Lung microvascular endothelial cell (primary cell): ENCODE measurements at regions not wholly inside any gene's neighbourhood (a gene's known extent, or its start where the extent isn't known, plus 50 kb on each side); places are given as distances from the start of the nearest gene placed in this dataset.

Experiments used
- DNase-seq, 2 donors: peaks; one replicate each; pipeline versions ENCODE4 v3.0.0 to v3.0.0-alpha.2; 2010; ENCODE audit warnings: low read depth in 2 of 2

DNA sequence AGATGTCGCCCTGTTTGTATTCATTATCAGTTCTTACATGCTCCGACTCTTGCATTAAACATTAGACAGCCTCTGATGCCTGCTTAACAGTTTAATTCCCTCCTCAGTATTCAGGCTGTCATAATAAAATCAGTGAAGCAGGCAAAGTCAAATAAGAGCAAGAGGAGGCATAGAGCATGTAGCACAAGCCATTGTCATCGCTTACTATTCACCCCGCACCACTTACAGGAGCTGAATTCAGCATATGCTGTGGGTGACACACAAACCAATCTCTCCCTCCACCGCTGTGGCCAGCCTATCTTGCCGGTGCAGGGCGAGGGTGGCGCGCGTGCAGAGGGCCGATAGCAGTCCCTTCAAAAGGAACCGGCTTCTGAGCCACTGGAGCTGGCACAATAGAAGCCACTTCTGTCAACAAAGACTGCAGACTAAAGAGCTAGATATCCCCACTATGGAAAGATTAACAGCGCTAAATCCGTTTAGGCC, 433.2 kb upstream of the MGMT start:
- no peak for DNase-seq

DNA sequence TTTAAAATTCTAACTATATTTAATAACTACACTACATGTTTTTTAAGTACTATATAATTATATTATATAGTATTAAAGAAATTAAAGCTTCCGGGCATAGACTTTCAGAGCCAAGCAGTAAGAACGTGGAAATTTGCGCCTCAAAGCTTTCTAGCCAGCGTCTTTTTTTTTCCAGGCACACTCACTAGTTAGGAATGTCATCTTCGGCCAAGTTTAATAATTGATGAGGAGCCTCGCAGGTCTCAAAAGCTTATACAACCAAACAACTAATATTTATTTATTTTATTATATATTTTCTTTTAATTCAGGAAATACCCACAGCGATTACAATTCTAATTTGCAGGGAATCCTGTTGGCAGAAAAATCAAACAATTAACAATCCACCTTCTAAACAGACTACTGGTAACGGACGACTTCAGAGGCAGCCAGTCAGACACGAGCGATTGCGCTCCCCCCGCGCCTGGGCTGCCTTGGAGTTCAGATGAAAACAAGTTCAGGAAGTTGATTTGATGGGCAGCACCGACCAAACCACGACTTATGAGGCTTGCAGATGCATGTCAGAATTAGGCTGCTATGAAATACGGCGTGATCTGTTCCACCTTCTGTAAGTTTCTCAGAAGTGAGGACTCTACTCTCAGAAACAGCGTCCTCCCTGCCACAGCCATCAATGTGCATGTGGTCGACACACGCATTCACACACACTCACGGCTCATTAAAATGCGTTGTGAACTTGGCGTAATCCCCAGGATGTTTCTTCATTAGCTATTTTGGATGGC, 431.8 kb upstream of the MGMT start:
- DNase-seq = peak; percentile 41 to 78

DNA sequence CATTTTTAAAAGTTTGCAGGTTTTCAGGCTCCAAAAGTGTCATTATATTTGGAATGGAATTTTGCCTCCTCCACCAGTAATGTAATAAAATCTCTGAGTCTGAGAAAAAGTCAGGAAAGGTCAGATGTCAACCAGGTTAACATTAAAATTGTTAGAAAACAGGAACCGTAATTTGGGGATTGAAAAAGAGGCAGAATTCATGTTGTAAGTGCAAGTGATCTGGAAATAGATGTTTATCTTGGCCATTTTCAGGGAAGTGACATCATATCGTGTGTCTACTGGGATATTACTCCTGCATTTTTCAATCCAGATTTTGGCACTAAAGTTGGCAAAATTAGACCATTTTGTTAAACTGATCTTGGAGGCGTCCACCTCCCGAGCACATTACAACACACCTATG, 428.5 kb upstream of the MGMT start:
- DNase-seq = peak in 1 of 2 donors; percentile 5

DNA sequence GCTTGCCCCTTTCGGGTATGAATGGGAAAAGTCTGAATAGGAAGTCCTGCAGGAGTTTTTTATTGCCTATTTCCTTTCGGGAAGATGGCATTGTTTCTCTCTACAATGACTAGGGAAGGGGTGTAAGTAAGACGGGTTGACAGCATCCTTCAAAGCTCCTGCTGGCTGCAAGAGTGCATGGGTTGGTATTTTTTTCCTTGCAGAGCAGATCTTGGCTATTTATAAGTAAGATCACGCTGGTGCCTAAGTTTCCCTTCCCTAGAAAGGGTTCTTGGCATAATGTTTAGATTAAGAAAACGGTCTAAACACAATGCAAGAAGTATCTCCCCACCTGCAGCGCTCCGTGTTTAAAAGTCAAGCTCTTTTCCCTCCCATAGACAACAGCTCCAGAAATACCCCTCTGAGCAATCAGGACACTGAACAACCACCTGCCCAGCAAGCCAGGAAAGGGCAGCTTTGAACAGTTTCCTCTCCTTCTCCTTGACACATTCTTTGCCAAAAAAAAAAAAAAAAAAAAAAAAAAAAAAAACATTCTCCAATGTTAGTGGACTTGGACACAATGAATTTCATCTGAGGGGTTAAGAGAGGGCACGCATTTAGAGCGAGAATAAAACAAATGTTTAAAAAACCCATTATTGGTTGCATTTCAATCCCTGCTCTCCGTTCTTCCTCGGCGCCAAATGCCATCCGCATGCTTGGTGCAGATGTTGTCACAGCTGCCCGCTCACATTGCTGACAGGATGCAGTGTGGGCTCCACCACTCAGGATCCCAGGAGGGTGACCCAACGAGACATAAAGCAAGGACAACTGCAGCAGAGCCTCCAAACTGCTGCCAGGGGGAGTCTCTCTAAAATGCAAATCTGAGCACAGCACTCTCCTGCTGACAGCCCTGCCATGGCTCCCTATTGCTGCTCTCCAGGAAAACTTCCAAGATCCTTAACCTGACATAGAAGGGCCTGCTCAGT, 427.4 kb upstream of the MGMT start:
- DNase-seq = peak; percentile 17 to 23

DNA sequence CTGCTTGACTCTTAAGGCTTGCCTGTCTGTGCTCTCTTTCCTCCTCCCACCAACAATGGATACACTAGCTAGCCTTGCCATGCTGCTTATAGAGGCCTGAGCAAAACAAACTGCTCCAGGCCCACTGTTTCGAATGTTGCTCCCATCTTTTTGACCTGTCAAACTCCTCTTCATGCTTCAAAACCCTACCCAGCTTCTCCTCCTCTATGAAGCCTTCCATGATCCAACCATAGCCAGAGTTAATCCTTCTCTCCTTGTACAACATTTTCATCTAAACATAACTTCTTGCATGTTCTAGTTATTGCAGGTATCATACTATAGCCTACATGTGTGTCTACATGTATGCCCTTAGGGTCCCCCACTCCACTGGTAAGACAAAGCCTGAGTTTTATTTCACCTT, 426.7 kb upstream of the MGMT start:
- DNase-seq = no peak

DNA sequence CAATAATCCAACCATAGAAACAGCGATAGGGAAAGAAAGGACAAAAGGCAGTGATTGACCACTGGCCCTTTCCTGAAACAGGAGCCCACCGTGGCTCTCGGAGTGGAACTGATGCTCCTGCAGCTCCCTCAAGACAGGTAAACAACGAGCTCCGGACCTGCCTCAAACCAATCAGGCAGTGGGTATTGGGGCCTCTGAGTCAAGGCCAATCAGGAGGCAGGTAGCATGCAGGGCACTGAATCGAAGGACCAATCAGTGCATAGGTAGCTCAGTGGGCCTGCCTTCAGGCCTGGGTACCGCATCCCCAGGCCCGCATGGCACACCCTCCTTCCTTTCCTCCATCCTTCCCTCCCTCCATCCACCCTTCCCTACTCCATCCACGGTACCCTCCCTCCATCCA, 425.1 kb upstream of the MGMT start:
- DNase-seq = no peak

DNA sequence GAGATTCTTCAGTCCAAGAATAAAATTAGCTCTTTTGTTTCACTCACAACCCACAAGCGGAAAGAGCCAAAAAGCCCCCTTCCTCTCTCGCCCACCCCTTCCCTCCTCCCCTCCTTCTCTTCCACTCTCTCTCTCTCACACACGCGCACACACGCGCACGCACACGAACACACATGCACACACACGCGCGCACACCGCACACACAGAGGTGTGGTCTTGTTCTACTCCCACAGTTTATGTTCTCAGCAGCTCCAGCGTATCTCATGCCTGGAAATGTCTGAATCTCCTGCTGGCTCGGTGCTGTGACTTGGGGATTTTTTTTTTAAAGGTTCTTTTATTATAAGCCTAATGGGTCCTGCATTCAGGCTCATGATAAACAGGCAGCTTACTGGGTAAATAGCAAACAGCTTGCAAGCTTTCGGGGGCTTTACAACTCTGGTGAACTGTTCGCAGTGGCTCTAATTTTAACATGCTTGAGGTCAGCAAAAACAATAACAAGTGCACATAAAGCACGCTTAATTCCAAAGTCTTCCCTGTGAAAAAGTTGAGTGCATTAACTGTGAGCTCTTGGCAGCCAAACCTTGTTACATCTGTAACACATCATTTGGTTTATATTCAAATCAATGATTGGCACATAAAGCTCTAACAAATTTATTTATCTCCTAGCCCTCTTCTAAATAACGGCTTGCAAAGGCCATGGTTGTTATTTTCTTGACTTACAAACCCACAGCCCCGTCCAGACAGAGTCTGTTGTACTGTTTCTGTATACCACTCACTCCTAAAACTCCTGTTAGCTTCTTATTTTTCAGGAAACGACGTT, 424.1 kb upstream of the MGMT start:
- DNase-seq = no peak

DNA sequence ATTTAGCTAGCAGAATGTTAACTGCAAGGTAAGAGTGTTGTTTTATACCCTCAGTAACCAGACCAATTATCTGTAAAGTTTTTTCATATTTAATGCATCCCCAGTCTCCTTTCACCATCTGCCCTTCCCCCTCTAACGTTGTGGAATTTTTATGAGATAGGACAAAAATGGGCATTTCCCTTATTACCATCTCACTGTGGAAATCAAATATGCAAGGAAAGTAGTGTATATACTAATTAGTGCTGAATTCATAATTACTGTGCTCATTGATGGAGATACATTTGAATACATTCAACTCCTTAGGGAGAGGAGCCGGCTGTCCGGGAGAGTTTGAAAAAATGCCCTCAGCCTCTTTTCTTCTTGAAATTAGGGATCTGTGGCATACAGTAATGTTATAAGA, 423.4 kb upstream of the MGMT start:
- no peak for DNase-seq

DNA sequence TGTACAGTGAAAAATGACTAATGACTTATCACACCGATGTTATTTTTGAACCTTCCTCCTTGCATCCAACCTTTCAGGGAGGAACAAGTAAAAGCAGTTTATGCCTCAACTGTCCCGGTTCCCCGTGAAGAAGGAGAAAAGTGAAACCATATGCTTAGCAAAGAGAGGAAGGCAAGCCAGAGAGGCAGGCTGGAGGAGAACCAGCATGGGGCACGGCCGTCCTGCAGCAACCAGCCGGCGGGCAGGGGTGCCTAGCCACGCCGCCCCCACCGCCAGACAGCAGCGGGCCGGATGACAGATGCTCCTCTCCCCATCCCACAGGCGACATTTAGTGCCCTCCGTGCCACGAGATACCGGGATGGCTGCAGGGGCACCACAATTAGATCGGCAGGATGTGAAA, 421.4 kb upstream of the MGMT start:
- DNase-seq = no peak

DNA sequence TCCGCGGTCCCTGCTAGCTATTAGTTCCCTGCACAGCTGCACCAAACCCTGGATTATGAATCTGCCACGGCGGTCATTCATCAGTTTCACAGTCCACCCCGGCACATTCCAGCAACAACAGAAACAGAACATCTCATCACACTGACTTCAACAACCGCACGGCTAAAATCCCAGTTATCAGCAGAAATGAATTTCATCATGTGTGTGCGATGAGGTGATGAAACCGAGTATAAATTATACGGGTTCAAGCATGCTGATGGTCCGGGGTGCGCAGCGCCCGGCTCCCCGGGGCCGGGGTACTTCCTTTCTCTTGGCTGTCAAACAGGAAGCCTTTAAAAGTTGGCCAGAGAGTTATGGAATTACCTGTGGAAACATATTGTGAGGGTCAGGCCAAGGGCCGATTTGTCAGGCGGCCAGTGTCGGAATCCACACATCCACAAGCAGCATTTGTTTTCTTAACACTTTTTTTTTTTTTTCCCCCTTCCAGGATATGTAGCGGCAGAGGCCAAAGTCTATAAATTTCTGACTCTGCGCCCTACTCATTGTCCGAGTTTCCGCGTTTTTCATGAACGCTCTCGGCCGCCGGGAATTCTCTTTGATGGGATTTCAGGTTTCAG, 420.9 kb upstream of the MGMT start:
- DNase-seq = peak; percentile 65 to 98

DNA sequence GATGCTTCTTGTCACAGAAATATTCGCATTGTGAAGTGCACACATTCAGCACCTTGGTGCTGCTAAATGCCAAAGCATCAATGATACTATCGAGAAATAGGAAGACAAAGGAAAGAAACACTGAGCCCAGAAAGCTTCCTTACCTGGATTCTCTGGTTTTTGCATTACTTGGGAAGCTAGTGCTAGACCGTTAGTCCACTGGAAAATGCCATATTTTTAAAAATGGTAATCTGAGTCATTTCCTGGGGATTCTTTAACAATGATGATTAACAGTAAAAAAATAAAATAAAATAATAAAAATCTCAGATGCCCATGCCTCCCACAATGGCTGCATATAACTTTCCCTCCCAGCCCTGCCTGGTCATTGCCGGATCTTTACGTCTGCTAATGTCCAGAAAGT, 420.1 kb upstream of the MGMT start:
- peak; percentile 3 to 49 for DNase-seq

DNA sequence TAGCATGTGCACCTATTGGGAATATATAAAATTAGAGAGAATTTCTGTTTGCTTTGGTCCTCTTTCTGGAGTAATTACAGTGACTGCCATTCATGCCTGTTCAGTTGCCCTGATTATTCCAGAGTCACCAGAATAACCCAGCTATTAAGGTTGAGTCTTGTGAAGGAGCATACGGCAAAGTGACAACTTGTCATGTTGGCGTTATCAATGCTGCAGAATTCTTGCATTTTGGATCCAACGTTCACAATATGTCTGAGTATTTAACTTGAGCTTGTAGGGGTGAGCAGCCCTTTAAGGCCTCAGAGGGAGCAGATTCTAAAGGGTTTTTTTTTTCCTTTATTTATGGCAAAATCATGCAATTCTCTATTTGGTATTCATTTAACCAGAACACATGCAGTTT, 419.4 kb upstream of the MGMT start:
- no peak for DNase-seq

DNA sequence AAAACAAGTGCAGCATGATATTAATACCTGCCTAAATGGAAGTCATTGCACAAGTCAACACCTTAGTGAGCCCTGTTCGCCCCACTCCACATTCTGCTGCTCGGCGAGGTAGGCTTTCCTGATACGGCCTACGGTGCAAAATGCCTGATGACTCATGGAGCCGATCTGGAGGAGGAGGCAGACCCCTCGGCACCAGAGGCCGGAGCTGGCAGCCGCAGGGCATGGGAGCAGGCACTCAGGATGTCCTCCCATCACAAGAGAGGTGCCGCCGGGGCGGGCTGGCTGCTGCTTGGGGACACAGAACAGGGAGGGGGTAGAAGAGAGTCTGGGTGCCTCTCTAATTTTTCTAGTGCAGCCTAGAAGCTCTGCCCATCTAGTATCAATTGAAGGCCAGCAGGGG, 418.5 kb upstream of the MGMT start:
- DNase-seq = peak in 1 of 2 donors; percentile 63

DNA sequence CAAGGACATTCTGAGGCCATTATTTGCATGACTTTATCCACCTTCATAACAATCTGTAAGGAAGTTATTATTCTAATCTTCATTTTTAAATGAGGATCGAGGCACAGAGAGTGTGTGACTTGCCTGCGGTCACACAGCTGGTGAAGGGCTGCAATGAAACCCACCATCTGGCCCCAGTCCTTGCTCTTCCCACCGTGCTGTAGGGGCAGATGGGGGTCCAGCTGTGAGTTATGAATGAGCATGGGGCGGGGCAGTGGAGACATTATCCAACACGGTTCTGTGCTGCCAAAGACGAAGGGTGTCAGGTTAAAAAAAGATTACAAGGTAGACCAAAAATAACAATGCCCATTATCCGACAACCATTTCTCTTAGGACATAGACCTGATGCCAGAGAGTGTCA, 417.5 kb upstream of the MGMT start:
- DNase-seq = no peak

DNA sequence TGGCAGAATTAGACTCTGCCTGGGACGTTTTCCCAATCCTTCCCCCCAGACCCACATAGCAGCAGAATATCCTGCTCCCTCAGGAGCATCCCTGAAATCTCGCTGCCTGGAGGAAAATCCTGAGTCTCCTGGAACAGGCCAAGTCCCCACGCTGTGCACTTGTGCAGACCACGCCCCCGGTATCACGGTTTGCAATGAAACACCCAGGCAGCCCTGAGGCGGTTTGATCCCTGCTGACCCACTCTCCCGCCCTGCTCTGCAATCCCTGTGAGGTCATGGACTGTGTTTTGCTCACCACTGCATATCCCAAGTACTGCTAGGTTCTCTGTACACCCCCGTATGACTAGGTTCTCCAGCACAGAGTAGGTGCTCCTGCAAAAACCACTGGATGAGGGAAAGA, 411.8 kb upstream of the MGMT start:
- DNase-seq = no peak

DNA sequence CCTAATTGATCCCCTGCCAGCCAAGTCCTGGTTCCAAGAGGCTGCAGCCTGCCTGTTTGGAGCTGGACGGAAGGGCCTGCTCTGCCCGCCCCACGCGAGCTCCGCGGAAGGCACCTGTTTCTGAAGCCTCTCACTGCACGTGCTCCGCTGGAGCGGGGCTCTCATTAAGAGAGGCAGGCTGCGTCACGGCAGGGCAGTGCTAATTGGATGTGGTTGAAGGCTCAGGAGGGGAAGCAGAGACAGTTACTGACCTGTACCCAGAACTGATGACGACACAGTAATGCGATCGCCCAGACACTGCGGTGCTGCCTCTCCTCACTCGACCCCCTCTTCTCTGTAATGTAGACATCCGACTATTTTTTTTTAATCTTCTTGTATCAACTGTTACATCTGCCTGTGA, 411.1 kb upstream of the MGMT start:
- DNase-seq = no peak

DNA sequence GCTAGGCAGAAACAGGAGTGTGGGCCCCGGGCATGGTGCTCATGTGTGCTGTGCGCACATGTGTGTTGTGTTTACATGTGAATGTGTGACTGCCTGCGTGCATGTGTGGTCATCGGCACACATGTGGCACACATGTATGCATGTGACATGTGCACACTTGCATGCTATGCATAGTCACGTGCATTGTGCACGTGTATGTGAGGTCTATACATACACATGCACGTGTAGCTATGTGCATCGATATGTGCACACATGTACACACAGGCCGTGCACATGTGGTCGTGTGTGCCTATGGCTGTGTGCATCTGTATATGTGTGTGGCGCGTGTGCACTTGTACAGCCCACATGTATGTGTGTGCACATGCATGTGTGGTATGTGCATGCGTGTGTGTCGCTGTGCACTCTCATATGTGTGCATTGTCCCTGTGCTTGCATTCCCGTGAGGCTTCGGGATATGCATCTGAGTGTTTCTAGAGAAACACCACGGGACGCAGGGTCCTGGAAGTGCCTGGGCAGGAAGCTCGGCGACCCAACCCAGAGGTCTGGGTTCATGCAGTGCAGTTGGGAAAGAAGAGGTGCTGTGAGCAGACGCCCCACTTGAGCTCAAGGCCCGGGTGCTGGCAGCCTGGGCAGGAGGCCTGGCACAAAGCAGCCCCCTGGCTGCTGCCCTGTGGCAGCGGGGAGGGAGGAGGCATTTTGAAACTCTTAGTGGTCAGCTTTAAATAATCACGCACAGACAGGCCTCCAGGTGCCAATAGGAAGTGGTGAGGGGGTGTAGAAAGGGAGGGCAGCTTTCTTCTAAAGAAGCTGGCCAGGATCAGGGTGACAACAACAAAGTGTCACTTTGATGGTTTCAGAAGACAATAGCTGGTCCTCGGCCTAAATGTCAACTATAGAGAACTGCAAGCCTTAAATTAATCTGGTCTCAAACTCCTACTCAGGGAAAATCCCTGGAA, 410.0 kb upstream of the MGMT start:
- DNase-seq = no peak

DNA sequence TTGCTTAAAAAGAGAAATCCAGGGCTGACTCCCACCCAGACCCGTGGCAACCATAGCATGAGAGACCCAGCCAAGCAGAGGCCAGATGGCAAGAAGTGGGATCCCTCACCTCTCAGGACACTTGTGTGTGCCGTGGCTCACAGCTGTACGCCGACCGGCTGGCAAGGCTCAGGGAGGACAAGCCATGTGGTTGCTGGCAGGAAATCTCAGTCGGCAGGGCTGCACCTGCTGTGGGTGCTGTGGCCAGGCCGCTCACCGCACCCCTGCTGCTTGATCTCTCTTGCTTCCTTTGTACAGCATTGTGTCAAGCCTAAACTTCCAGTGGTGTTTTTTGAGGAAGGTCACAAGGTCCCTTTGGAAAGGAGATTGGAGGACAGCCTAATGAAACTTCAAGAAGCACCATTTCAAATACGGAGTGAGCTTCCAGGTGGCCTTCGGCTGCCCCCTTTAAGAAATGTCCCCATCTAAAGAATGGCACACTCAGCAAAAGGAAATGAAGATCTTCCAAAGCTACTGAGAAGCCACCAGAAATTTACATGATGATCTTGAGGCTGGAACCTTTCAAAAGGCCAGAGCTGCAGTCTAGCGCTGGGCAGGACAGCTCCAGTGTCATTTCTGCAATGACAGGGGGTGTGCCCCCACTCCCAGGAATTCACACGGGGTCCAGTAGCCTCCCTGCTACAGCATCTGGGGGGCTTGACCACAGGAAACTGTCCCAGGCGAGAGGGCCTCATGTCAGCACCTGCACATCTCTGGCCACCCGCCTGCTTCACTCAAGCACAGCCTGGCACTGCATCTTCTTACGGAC, 409.0 kb upstream of the MGMT start:
- no peak for DNase-seq

DNA sequence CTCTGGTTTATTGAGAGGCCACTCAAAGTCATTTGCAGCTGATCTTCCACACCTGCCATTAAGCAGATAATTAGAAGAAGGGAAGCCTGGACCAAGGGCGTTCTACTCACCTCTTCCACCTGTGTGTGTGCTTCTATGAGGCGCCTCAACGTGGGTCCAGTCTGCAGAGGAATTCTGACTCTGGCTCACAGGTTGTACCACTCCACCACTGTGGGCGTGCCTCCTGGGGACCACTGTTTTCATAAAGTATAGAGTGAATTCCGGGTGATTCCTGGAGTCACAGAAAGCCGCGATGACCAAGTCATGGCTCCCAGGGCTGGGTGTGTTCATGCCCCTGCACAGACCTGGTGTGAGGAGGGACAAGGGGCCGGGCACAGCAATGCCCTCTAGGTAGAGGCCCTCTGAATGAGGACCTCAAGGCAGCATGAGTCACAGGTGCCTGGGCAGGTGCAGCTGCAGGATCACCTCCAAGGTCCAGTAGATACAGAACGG, 408.3 kb upstream of the MGMT start:
- DNase-seq = no peak
